ENCODE measurements at regions not wholly inside any gene's neighbourhood (a gene's known extent, or its start where the extent isn't known, plus 50 kb on each side); places are given as distances from the start of the nearest gene placed in this dataset.

- Histone ChIP-seq H3K27me3 (ENCODE audit: control insufficient read depth, low read length) (no peaks in the 10 kb centered on the region), H4K20me1 (ENCODE audit: control insufficient read depth, insufficient read depth, low read depth, low read length) (no peaks in the 10 kb centered on the region), H3K27ac (ENCODE audit: low read depth, low read length) (no peak overlapping the region), H3K36me3 (ENCODE audit: control insufficient read depth, low read length) (no peaks in the 10 kb centered on the region), H3K9me2 (replicated peaks; ENCODE audit: control insufficient read depth, low read length) (no peaks in the 10 kb centered on the region), H3F3A (ENCODE audit: control insufficient read depth, insufficient read depth) (no peaks in the 10 kb centered on the region), H3K9me3 (ENCODE audit: control insufficient read depth, insufficient read depth, low read length) (no peaks in the 10 kb centered on the region), H3K4me2 (ENCODE audit: low read length) (no peak overlapping the region), H3K79me2 (ENCODE audit: control insufficient read depth, low read length) (no peaks in the 10 kb centered on the region), H3K4me3 (ENCODE audit: low read length) (no peak overlapping the region), H3K4me1 (ENCODE audit: control insufficient read depth, low read length) (no peaks in the 10 kb centered on the region)
- TF ChIP-seq EZH2phosphoT487 (IDR thresholded peaks at IDR 0.05; ENCODE audit: borderline replicate concordance, low read length) (no peak), CTCF (IDR thresholded peaks at IDR 0.05; ENCODE audit: low read depth, low read length, poor library complexity, severe bottlenecking) (no peak)
Measured at GRCh38 chr15:96540283-96540682, 209.8 kb downstream of the NR2F2 start.

DNA sequence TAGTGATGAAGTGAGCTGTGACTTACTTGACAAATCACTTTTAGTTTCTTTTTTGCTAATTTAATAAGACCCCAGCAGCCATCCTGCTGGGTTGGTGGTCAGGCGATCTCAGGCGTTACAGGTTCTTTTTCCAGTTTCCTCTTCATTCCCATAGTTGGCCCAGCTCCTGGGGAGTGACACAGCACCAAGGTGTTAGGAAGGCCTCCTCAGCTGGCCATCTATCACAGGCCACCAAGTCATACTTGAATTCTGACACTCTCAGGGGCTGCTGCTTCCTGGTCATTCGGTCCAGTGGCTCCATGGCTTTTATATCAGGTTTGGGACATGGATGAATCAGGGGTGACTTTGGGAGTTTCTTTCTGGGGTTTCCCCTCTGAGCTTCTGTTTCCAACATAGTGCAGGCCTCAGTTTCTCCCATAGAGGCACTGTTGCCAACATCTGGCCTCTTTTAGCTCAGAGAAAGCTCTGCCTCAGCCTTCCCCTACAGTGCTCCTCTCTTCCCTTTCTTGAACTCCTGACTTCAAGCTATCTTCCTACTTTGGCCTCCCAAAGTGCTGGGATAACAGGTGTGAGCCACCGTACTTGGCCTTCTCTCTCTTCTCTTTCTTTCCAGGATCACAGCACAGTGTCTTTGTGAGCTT, 211.8 kb downstream of the NR2F2 start:
- no peaks in the 10 kb centered on the region for H3K9me2 ChIP-seq (replicated peaks; ENCODE audit: control insufficient read depth, low read length)
- no peak overlapping the region for H3K4me2 ChIP-seq (ENCODE audit: low read length)
- H3K4me3 ChIP-seq (ENCODE audit: low read length), result no peak overlapping the region
- TF ChIP-seq EZH2phosphoT487 (IDR thresholded peaks at IDR 0.05; ENCODE audit: borderline replicate concordance, low read length) (no peak), CTCF (IDR thresholded peaks at IDR 0.05; ENCODE audit: low read depth, low read length, poor library complexity, severe bottlenecking) (no peak)
- no peaks in the 10 kb centered on the region for H3K4me1 ChIP-seq (ENCODE audit: control insufficient read depth, low read length)
- no peaks in the 10 kb centered on the region for H4K20me1 ChIP-seq (ENCODE audit: control insufficient read depth, insufficient read depth, low read depth, low read length)
- H3K36me3 ChIP-seq (ENCODE audit: control insufficient read depth, low read length), result no peaks in the 10 kb centered on the region
- H3K9me3 ChIP-seq (ENCODE audit: control insufficient read depth, insufficient read depth, low read length), result no peaks in the 10 kb centered on the region
- no peaks in the 10 kb centered on the region for H3F3A ChIP-seq (ENCODE audit: control insufficient read depth, insufficient read depth)
- no peaks in the 10 kb centered on the region for H3K27me3 ChIP-seq (ENCODE audit: control insufficient read depth, low read length)
- no peak overlapping the region for H3K27ac ChIP-seq (ENCODE audit: low read depth, low read length)
- no peaks in the 10 kb centered on the region for H3K79me2 ChIP-seq (ENCODE audit: control insufficient read depth, low read length)

DNA sequence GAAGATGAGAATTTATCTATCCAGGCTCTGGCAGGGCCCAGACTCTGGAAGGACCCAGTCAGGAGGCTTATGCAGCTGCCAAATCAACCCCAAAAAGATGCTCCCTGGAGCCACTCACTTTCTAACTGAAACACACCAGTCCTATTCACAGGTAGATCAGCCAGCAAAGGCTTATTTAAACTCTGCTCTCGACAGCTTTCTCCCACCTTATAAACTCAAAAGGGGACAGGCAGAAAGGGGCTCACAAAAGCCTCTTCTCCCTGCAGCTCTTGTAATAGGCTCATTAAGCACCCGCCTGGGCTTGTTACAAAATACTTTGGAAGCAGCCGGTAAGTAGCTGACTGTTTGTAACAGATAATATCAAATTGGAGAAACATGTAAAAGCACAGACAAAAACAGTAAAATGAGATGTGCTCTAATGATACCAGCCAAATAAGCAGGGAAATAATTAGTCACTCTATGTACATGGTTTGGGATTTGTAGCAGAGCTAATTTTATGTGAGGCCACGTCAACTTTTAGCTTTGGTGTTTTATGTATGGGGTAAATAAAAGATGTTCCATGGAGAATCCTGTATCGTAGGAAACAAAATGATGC, 213.8 kb downstream of the NR2F2 start:
- Histone ChIP-seq H3K4me1 (ENCODE audit: control insufficient read depth, low read length) (no peaks in the 10 kb centered on the region), H3F3A (ENCODE audit: control insufficient read depth, insufficient read depth) (no peaks in the 10 kb centered on the region), H3K36me3 (ENCODE audit: control insufficient read depth, low read length) (no peaks in the 10 kb centered on the region), H3K79me2 (ENCODE audit: control insufficient read depth, low read length) (no peaks in the 10 kb centered on the region), H3K27me3 (ENCODE audit: control insufficient read depth, low read length) (no peaks in the 10 kb centered on the region), H3K4me2 (ENCODE audit: low read length) (no peak overlapping the region), H3K9me3 (ENCODE audit: control insufficient read depth, insufficient read depth, low read length) (no peaks in the 10 kb centered on the region), H3K9me2 (replicated peaks; ENCODE audit: control insufficient read depth, low read length) (no peaks in the 10 kb centered on the region; the same call in 1 of the 2 replicates), H3K4me3 (ENCODE audit: low read length) (no peak overlapping the region), H3K27ac (ENCODE audit: low read depth, low read length) (no peak overlapping the region), H4K20me1 (ENCODE audit: control insufficient read depth, insufficient read depth, low read depth, low read length) (no peaks in the 10 kb centered on the region)
- TF ChIP-seq CTCF (IDR thresholded peaks at IDR 0.05; ENCODE audit: low read depth, low read length, poor library complexity, severe bottlenecking) (no peak), EZH2phosphoT487 (IDR thresholded peaks at IDR 0.05; ENCODE audit: borderline replicate concordance, low read length) (no peak)
